ENCODE measurements at regions not wholly inside any gene's neighbourhood (a gene's known extent, or its start where the extent isn't known, plus 50 kb on each side); places are given as distances from the start of the nearest gene placed in this dataset.
A peak's percentile ranks its signal among the peaks of the same experiment; 100 is the strongest.

DNA sequence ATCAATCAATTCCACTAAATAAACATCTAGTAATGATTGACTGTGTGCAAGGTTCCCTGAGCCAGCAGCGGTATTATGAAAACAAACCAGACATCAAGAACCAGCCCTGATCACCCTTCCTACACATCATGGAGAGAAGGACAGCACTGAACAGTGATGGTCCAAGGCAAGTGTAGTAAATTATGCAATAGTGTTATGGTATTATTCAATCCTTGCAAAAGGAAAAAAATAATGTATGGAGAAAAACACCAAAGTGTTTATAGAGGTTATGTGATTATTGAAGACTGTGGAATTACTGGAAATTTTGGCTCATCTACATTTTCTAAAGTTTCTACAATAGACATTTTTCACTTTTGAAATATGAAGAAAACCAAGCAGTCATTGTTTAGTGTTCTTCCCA lies 105.3 kb downstream of the RCN1 start:
- DNase-seq (ENCODE audit: extremely low read depth in 1 of 11, low read depth in 9 of 11, low spot score in 4 of 11), result no peak

DNA sequence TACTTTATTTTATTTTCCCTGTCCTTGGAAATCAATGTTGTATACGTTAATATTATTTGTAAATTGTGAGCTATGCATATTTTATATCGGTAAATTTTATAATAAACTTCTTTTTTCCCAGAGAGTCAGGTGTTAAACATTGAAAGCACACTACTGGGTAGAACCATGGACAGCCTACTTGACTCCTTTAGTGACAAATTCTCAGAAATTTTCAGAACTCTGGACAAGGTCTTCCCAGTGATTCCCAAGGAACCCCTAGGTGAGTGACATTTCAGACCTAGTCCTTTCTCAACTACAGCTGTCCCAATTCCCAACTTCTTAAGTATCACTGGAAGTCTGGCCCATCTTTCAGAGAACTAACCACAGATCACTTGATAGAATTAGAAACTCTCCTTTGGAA lies 107.2 kb downstream of the RCN1 start:
- DNase-seq (ENCODE audit: extremely low read depth in 1 of 11, low read depth in 9 of 11, low spot score in 4 of 11), result peak in 3 of 11 donors; percentile 3 to 17 (median 5)

DNA sequence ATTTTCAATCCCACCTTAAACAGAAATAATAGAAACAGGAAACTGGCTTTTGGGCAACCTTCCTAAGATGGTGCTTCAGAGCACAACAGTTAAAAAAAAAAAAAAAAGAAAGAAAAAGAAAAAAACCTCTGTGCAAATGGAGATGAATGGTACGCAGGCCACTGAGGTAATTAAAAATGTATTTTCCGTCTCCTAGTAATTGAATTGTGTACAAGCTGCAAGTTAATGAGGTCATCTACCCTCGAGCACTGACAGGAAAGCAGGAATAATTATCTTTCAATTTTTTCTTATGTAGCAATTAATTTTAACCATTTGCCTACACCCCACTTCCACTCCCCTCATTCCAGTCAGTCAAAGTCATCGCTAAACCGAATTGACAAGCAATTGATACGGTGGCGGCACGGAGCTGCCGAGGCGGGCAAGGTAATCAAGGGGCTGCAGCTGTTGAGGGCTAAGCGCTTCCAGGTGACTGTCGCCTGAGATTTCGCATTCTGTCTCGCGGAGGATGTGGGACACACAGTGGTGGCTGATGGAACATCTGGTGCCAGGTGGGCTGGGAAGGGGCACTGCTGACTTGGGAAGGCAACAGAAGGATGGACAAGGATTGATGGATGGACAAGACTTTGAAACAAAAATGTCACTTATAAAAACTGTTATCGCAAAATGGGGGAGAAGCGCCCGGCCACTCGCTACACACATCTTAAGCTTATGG lies 109.4 kb downstream of the RCN1 start:
- DNase-seq (ENCODE audit: extremely low read depth in 1 of 11, low read depth in 9 of 11, low spot score in 4 of 11), result no peak

DNA sequence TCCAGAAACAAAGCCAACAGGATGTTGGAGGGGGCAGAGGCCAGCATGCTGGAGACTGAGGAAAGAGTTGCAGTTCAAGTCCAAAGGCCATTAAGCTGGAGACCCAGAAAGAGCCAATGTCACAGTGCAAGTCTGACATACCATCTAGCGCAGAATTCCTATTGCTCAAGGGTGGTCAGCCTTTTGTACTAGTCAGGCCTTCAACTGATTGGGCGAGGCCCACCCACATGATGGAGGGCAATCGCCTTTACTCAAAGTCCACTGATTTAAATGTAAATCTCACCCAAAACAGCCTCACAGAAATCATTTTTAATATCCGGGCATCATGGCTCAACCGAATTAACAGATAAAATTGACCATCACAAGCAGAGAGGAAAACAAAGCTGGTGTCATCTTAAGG lies 113.9 kb downstream of the RCN1 start:
- no peak for DNase-seq (ENCODE audit: extremely low read depth in 1 of 11, low read depth in 9 of 11, low spot score in 4 of 11)

DNA sequence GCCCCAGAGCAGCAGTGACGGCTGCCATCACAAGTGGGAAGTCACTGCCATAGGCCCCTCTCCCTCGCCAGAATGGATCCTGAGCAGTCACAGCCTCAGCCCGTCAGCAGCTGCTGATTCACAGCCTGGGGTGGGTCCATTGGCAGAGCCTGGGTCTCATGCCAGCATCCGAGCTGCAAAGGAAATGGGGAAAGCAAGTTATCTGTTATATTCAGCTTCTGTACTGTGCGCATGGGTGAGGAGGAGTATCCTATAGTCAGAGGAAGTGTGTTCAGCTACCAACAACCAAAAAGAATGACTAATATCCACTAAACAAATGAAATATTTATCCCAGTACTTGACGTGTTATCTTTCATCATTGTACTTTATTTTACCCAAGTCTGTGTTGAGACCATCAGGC lies 119.7 kb downstream of the RCN1 start:
- DNase-seq (ENCODE audit: extremely low read depth in 1 of 11, low read depth in 9 of 11, low spot score in 4 of 11), result no peak

DNA sequence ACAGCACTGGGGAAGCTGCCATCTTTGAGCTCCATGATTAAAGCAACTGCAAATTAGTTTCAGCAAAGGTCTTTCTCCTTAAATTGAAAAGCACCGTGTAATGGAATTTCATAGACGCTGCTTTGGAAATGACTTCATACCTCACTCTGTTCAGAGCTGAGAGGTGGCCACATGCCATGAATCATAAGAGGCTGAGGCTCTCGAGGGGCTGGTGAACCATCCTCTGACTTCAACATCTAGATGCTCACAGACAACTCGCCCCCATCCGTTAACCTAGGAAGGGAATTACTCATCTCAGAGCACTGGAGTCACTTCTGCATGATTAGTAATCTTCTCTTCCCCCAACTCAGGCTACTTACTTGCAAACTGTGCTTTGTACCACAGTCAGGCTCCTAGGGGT lies 122.3 kb downstream of the RCN1 start:
- DNase-seq (ENCODE audit: extremely low read depth in 1 of 11, low read depth in 9 of 11, low spot score in 4 of 11), result no peak

DNA sequence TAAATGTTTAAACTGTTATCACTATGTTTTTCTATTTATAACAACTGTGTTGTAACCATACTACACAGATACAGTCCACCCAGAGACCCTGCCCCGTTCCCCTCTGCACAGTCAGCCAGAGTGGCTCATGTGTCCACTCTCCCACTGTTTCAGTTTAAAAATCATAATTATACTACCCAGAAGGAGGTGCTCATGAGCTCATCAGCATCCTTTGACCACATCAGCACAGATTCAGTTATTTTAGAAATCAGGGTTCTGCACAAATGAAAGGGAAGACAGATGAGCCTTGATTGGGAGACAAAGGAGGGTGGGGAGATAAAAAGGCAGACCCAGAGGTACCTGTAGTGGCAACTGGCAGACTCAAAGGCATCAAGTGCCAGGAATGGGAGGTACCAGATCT lies 124.3 kb downstream of the RCN1 start:
- DNase-seq (ENCODE audit: extremely low read depth in 1 of 11, low read depth in 9 of 11, low spot score in 4 of 11), result no peak

DNA sequence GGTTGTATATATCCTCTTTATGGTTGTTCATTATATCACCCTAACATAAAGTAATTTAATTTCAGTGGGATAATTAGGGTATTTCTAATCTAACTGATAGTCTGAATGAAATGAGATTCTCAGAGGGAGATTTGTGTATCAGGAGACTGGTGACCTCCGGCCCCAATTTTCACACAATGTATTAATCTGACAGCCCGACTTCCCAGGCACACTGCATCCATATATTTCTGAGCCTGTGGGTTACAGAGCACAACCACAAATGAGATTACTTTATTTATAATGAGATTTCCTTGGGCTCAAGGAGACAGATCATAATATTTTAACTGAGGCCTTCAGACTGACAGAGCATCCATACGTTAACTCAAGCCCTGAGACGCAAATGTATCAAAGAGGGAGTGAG lies 125.9 kb downstream of the RCN1 start:
- no peak for DNase-seq (ENCODE audit: extremely low read depth in 1 of 11, low read depth in 9 of 11, low spot score in 4 of 11)

DNA sequence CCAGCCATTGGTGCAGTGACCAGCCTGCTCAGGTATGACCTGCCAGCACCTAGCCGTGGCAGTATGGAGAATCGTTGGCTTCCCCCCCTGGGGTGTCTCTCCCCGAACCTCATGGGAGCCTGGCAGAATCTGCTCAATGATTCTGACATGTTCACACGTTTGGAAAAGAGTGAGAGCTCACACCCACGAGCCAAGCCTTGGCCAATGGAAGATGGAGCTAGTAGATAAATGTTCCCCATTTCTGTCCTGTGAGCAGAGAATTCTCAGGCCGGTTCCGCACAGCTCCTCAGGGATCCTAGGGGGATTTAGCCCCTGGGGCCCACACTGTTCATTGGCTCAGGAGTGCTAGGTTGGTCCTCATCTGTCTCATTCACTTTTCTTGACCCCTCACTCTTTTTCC lies 128.4 kb downstream of the RCN1 start:
- DNase-seq (ENCODE audit: extremely low read depth in 1 of 11, low read depth in 9 of 11, low spot score in 4 of 11), result no peak

DNA sequence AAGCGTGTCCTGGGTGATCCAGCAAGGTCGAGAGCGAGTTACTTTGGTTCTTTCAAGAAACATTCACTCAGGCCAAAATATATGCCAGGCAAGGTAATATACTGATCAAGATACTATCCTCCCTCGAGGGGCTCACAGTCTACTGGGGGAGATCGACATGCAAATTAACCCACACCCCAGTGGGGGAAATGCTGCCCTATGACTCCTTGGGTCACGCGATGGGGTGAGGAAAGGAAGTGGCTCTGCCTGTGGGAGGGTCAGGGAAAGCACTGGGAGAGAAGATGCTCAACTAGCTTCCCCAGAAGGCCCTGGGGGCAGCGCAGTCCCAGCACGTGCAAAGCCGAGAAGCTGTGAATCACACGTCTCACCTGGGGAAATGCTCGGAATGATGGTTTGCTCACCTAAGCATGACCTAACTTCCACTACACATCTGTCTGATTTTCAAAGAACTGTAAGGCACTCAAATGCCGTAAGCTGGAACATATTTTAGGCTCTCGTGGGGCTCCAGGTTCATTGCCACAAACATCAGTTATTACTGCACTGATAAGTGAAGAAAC lies 130.7 kb downstream of the RCN1 start:
- no peak for DNase-seq (ENCODE audit: extremely low read depth in 1 of 11, low read depth in 9 of 11, low spot score in 4 of 11)

DNA sequence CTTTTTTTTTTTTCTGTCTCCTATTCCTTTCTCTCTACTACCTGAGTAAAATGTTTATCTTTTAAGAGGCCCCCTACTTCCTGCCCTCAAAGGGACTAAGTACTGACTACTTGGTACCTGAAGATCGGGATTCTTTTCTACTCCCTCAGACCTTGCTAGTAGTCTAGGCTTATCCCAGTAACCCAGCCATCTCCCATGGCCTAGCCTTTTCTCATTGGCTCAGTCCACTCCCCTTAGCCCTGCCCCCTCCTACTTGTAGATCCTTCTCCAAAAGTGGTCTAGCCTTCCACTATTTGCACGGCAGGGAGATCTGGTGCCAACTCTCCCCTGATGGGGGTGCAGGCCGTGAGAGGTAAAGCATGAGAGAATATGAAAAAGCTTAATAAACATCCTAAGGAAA lies 133.7 kb downstream of the RCN1 start:
- DNase-seq (ENCODE audit: extremely low read depth in 1 of 11, low read depth in 9 of 11, low spot score in 4 of 11), result no peak

DNA sequence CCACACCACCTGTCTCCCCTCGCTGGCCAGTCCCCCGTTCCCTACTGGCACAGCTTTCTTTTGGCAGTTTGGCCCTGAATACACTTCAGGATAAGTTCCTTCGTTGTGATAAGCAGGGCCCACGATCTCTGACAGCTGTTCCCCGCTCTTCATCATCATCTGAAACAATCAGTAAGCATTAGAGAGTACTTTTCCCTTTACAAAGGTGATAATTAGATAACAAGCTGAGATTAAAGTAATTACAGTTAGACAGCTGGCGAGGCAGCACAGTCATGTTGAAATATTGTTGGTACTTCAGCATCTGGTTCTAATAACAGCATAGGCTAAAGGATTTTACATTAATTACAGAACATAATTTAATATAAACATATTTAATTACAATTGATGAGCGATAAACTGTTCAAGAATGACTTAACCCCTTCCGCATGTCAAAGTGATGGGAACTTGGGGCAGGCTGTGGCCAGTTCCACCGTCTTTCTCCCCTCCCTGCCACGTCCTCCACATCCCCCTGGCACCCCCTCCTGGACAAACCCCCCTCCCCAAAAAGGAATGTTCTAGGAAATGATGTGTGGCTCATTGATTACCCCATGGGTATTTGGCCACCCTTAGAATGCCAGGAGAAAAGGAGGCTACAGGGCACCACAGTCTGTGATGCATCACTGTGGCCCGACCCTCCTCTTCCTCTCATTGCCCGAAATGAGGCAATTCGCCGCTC lies 134.9 kb downstream of the RCN1 start:
- no peak for DNase-seq (ENCODE audit: extremely low read depth in 1 of 11, low read depth in 9 of 11, low spot score in 4 of 11)

DNA sequence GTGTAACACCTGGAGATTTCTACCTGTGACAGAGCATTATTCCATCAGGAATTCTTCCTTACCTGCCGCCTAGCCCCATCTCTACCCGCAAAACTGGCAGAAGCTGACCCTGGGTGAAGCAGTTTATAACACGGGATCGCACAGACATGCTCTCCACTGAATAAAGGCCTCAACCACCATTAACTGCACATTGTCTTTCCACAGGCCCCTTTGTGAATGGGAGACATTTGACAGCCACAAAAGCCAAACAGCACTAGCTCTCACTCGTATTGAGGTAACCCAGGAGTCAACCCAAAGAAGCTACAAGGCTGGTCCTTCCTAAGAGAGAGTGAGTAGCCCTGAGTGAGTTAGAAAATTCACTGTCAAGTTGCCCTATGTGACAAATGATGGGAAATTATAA lies 135.6 kb downstream of the RCN1 start:
- DNase-seq (ENCODE audit: extremely low read depth in 1 of 11, low read depth in 9 of 11, low spot score in 4 of 11), result no peak

DNA sequence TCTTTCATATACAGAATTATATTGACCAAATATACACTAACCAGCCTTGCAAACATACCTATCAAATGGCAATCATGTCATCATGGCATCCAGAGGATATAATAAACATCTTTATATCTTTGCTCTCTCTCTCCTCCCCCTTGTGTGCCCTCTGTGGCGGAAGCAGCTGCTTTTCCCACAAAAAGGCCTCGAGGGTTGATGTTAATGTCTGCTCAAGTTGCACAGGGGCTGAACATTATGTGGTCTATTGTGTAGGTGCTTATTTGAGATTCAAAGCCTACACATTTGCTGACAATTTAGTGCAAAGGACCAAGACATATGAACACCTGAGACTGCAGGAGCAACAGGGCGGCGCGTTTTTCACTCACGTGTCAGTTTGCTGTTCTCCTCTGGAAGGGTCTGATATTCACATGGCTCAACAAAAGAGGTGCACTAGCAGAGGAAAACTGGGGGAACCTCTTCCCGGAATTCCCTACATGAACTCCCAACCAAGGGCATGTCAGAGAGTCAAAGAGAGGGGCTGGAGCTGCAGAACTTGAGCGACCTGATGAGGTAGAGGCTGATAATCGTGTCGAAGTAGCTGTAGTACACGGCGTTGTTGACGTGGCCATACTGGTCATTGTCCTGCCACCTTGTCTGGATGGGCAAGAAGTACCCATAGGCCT lies 138.8 kb downstream of the RCN1 start:
- no peak for DNase-seq (ENCODE audit: extremely low read depth in 1 of 11, low read depth in 9 of 11, low spot score in 4 of 11)

DNA sequence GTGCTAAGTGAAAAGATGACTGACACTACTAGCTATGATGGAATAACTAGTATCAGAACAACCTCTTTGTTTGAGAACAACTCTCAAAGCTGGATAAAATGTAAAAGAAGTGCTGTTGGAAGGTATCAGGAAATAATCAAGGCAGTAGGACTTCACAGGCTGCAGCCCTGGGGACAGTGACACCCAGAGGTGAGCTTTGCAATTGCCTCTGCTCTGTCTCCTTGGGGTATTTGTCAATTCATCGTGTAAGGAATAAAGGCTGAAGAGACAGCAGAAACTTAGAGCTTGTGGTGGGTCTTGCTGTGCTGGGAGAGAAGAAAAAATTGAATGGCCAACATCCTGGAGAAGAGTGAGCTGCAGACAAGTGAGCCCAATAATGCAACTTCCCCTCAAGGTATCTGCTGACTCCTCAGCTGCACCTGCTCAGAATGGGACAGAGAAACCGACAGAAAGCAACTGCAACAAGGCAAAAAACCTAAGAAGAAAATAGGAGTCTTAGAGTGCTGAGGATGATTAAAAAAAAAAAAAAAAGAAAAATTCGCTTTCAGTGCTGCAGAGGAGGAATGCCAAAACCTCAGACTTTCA lies 141.1 kb downstream of the RCN1 start:
- DNase-seq (ENCODE audit: extremely low read depth in 1 of 11, low read depth in 9 of 11, low spot score in 4 of 11), result no peak

DNA sequence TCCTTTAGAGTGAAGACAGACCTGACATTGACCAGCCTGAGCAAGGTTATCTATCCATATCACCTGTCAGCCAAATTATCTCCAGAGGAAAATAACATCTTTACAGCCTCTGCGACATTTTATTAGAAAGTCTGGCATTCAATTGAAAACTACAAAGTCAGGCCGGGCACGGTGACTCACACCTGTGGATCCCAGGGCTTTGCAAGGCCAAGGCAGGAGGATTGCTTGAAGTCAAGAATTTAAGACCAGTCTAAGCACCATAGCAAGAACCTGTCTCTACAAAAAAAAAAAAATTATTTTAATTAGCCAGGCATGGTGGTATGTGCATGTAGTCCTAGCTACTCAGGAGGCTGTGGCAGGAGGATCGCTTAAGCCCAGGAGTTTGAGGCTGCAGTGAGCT lies 141.6 kb downstream of the RCN1 start:
- DNase-seq (ENCODE audit: extremely low read depth in 1 of 11, low read depth in 9 of 11, low spot score in 4 of 11), result no peak

DNA sequence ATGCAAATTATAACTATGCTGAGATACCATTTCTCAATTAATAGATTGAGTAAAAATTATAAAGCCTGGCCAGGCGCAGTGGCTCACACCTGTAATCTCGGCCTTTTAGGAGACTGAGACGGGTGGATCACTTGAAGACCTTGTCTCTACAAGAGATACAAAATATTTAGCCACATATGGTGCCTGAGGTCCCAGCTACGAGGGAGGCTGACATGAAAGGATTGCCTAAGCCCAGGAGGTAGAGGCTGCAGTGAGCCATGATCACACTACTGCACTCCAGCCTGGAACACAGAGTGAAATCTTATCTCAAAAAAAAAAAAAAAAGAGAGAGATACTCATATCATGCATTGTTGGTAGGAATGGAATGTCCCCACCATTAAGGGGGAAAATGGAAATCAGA lies 142.4 kb downstream of the RCN1 start:
- DNase-seq (ENCODE audit: extremely low read depth in 1 of 11, low read depth in 9 of 11, low spot score in 4 of 11), result no peak

DNA sequence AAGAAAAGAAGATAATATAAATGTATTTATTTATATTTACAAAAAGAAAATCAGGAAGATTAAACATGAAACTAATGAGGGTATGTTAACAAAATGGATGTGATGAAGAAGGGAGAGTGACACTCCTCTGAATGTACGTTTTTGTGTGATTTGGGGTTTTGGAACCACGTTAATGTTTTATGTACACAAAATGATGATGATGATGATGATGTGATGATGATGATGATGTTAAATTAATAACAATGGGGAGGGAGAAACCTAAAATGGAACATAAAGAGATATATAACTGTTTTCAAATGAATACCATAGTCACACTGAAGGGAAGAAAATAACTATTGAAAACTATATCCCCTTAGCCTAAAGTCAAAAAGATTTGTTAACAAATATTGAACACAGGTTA lies 143.1 kb downstream of the RCN1 start:
- no peak for DNase-seq (ENCODE audit: extremely low read depth in 1 of 11, low read depth in 9 of 11, low spot score in 4 of 11)

DNA sequence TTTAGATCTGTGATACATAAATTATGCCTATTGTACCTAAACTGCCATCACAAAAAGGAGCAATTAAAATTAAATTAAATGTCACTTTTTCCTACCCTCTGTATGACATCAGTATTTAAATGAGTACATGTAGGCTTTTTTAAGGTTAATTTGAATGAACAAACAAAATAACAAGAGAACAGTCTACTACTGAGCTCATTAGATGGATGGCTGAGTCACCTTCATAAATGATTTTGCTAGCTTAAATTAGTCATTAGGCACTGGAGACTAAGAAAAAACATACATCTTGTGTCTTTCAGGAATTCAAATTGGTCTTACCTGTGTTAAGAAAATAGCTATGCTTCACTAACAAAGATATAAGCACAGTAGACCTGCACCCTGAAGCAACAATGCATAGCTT lies 153.6 kb downstream of the RCN1 start:
- DNase-seq (ENCODE audit: extremely low read depth in 1 of 11, low read depth in 9 of 11, low spot score in 4 of 11), result no peak

DNA sequence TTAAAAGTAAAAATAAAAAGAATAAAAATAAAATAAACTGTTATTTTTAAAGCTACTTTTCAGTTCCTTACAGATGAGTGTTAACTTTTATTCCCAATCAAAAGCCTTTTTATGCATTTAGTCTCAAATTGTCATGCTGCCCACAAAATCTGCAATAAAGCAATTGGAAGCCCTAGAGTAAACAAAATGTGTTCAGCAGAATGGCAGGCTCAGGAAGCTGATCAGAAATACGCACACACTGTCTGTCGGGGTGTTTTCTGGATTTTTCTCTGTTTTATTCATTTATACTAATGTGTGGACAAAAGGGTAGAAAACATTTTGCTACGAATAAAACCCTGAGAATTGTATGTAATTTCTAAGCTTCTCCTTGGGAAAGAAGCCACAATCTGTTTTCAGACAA lies 162.8 kb downstream of the RCN1 start:
- DNase-seq (ENCODE audit: extremely low read depth in 1 of 11, low read depth in 9 of 11, low spot score in 4 of 11), result no peak
